GM21723 (cell line): ENCODE measurements at regions not wholly inside any gene's neighbourhood (a gene's known extent, or its start where the extent isn't known, plus 50 kb on each side); places are given as distances from the start of the nearest gene placed in this dataset.

ENCODE experiments used
- ATAC-seq: cut with Tn5 transposase; IDR thresholded peaks from one replicate; pipeline ENCODE4 v1.9.1; 2021; ENCODE audit warnings: mild to moderate bottlenecking, moderate library complexity; ENCODE audit not compliant: unreplicated experiment

DNA sequence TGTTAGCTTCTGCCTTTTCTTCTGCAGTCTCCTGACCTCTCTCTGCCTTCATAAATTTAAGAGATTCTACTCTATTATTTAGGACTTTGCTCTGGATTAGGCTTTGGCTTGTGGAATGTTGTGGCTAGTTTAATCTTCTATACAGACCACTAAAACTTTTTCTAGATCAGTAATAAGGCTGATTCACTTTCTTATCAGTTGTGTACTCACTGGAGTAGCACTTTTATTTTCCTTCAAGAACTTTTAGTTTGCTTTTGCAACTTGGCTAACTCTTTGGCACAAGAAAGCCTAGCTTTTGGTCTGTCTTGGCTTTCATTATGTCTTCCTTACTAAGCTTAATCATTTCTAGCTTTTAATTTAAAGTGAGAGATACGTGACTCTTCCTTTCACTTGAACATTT is 265.5 kb upstream of the TBC1D5 start:
- ATAC-seq: no peak

DNA sequence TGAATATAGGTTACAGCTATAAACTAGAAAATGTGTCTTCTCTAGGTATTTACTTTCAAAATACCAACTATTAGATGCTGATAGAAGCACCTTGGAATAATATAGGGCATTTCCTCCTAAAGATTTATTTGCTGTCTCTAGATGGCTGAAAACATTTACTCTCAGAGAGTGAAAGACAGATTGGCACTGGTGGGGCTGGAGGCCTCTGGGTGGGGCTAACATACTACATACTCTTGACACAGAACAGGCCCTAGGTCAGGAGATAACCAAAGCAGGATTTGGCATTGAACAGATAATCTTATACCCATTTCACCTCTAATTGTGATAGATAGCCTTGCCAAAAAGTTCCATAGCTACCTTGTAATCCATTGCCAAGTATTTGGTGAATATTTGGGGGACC is 253.3 kb upstream of the TBC1D5 start:
- ATAC-seq: no peak

DNA sequence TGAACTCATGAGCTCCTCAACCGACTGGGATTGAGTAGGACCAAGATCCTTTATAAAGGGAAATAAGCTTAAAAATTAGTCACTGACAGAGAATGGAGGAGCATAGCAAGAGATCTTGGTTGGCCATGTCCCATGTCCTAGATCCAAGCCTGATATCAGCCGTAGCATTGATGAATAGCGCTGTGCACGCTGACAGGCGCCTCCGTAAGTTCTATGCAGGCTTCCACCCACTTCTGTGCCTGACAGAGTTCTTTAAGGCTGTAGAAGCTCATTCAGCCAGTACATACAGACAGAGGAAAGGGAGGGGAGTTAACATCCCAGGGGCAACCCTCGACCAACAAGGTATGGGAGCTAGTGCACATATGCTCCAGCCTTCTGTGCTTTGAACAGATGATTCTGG is 251.7 kb upstream of the TBC1D5 start:
- ATAC-seq: no peak

DNA sequence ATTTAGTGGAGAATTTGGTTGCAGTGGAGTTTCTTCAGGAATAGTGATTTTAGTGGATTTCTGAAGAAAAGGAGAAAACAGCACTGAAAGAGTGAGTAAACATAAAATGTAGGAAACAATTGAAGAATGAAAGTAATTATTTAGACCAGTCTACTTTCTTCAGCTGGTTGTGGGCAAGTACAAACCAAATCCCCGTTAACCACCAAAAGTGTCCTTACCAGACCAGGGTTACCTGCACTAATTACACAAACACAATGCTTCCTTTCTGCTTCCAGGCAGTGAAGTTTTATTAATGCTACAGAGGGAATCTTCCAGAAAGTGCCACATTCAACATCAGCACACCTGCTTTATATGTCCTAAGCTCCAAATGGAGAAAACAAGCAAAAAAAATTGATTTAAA is 248.0 kb upstream of the TBC1D5 start:
- ATAC-seq: no peak

GRCh38 chr3:17986348-17986816 is 244.0 kb upstream of the TBC1D5 start:
- no peak for ATAC-seq

- ATAC-seq: no peak
Measured at GRCh38 chr3:17985658-17986347, 243.4 kb upstream of the TBC1D5 start.

- ATAC-seq: no peak
Measured at GRCh38 chr3:17983106-17983505, 240.7 kb upstream of the TBC1D5 start.

DNA sequence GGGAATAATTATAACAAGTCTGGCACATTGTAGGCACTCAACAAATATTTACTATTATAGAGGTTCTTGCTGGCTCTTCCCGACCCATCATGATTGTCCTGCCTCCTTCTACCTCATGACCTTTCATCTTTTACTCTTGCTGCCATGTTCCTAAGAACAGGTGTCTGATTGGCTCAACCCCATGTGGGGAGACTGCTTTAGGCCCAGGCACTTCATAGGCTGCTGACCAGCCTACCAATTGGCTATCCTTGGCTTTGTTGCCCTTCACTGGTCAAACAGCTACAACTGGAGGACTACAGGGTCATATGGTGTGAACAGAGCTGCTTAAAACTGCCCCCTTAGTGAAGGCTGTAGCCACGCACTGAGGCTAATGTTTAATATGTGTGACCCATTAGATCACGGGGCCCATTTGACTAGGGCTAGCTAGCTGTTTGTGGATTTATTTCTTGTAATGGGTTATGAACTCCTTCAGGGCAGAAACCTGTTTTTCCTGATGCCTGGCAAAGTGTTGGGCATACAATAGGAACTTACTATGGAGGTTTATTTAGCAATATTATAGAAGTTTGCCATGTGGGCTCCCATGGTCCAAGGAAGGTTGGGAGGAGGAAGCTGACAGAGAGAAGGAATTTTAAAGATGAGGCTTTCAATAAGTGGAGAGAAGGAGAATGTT is 239.9 kb upstream of the TBC1D5 start:
- no peak for ATAC-seq

- no peak for ATAC-seq
Measured at GRCh38 chr3:17980863-17981262, 238.4 kb upstream of the TBC1D5 start.

- no peak for ATAC-seq
Measured at GRCh38 chr3:17979911-17980310, 237.5 kb upstream of the TBC1D5 start.

DNA sequence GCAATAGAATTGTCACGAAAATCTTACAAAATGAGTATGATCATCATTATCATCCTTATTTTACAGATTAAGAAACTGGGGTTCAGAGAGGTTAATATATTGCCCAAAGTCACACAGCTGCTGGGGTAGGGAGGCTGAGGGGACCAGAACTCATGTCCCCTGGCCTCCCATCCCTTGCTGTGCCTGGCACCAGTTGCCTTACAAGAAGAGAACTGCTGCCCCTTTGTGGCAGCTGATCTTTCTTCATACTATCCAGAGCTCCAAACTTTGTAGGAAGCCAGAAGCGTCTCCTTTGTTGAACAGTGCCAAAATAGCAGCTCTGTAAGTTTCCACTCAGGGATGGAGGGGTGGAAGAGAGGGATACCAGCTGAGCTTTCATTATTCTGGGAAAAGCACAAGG is 236.8 kb upstream of the TBC1D5 start:
- ATAC-seq: no peak

- ATAC-seq: no peak
Measured at GRCh38 chr3:17974206-17974841, 231.9 kb upstream of the TBC1D5 start.

DNA sequence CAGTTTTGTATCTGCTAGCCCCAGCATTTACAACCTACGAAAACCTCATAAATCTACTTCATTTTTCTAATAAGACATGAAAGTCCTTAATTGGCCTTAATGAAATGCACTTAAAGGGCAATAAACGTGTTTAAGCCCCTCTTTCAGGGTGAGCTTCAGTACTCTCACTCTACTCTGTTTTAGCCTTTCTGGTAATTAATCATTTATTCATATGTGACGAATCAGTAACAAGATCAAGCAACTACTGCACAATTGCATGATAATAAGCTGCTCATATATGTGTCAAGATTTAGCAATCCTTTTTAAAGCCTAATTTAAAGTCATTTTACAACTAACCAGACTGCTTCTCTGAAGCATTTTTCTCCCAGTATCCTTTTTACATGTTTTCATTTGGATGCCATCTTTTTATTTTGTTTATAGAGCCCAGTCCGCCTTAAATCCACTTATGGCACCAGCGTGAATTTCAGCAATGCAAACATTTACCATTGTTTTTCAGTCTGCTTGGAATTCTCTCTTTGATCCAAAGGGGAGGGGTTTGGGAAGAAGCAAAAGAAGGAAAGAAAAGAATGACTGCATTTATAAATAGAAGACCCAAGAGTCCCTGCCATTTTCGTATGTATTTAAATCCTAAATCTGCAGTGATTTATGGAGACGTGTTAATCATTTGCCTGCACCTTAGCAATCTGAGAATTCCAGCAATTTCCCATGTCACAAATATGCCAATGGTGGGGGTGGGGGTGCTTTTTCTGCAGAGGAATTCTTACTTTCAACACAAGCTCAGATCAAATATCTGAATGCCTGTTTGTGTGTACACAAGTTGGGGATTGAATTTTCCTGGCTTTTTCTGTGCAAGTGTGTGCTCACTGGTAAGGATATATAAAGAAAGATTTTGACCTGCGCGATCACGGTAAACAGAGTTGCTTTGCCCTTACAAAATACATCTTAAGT is 230.8 kb upstream of the TBC1D5 start:
- no peak for ATAC-seq

DNA sequence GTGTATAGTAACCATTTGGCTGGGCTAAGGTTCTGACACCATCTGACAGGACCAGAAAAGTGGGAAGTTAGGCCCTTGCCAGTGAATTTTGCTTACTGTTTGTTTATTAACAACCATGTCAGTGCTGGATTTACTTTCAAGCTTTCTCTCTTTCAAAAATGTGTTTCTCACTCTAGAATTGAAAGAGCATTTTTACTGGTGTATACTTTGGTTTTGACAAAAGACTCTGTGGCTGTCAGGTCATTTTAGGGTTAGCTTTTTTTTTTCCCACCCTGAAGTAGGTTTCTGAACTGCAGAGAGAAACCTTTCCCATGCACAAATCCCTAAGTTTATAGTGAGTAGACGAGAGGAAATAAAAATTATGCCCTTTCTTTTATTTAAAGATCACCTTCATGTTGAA is 230.0 kb upstream of the TBC1D5 start:
- ATAC-seq: no peak

- ATAC-seq: no peak
Measured at GRCh38 chr3:17972030-17972429, 229.6 kb upstream of the TBC1D5 start.

DNA sequence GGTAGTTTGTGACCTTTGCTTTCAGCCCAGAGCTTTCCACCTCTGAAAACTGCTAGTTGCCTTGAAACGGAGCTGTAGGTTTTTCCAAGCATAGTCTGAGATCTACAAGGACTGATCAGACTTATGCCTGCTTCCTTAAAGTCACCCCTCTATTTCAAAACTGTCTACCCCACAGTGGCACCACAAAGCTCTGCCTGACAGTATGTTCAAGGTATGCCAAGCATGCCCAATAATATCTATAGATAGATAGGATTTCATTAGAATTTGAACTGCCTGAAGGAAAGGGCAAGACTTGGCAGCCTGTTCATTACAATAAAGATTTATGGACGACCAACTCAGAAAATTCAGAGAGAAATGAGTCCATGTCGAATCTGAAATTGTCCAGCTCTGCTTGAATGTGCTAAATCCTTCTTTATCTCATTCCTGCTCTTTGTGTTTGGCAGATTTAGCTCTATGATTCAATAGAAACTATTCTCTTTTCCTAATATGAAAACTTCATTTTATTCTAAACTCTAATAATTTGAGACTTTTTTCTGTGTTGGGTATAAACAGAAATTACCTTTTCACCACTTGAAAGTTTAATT is 227.6 kb upstream of the TBC1D5 start:
- no peak for ATAC-seq

GRCh38 chr3:17969244-17969643 is 226.8 kb upstream of the TBC1D5 start:
- ATAC-seq: no peak

GRCh38 chr3:17967953-17968607 is 225.6 kb upstream of the TBC1D5 start:
- no peak for ATAC-seq

GRCh38 chr3:17967111-17967510 is 224.7 kb upstream of the TBC1D5 start:
- ATAC-seq: no peak

- ATAC-seq: no peak
Measured at GRCh38 chr3:17965331-17965730, 222.9 kb upstream of the TBC1D5 start.
